ENCODE measurements at regions not wholly inside any gene's neighbourhood (a gene's known extent, or its start where the extent isn't known, plus 50 kb on each side); places are given as distances from the start of the nearest gene placed in this dataset.
"Not testable (repeated sequence)": the region's sequence is repeated elsewhere in the genome, so short reads cannot be mapped to it uniquely, and the experiment has no call there.

GRCh38 chr16:51526621-51527020 is 375.6 kb upstream of the SALL1 start:
- no peak for DNase-seq (ENCODE audit: low spot score)
- H3K9me3 ChIP-seq, result peaks cover 0 to 8% of the 10 kb centered on the region in 2 donors
- no peaks in the 10 kb centered on the region for H3K36me3 ChIP-seq
- no peaks in the 10 kb centered on the region for H3K27me3 ChIP-seq
- no peak for TF ChIP-seq CTCF (IDR thresholded peaks at IDR 0.05)
- H3K27ac ChIP-seq, result no peak overlapping the region
- H3K4me1 ChIP-seq, result no peaks in the 10 kb centered on the region
- H3K4me3 ChIP-seq, result no peak overlapping the region

- Histone ChIP-seq H3K4me3 (no peak overlapping the region), H3K9me3 (peaks cover 0 to 8% of the 10 kb centered on the region in 2 donors), H3K4me1 (no peaks in the 10 kb centered on the region), H3K27ac (no peak overlapping the region), H3K27me3 (no peaks in the 10 kb centered on the region), H3K36me3 (no peaks in the 10 kb centered on the region)
- TF ChIP-seq CTCF (IDR thresholded peaks at IDR 0.05), result no peak
- DNase-seq (ENCODE audit: low spot score), result no peak
These were observed 373.7 kb upstream of the SALL1 start for GRCh38 chr16:51524555-51525373.

- Histone ChIP-seq H3K36me3 (no peaks in the 10 kb centered on the region), H3K27me3 (no peaks in the 10 kb centered on the region), H3K4me1 (no peaks in the 10 kb centered on the region), H3K4me3 (no peak overlapping the region), H3K9me3 (peaks cover 0 to 11% of the 10 kb centered on the region in 2 donors), H3K27ac (no peak overlapping the region)
- no peak for TF ChIP-seq CTCF (IDR thresholded peaks at IDR 0.05)
- DNase-seq (ENCODE audit: low spot score), result no peak
These were observed 373.0 kb upstream of the SALL1 start for GRCh38 chr16:51524070-51524469.

- no peak for TF ChIP-seq CTCF (IDR thresholded peaks at IDR 0.05)
- no peaks in the 10 kb centered on the region for H3K4me1 ChIP-seq
- H3K27me3 ChIP-seq, result no peaks in the 10 kb centered on the region
- H3K4me3 ChIP-seq, result no peak overlapping the region
- DNase-seq (ENCODE audit: low spot score), result no peak
- peaks cover 0 to 11% of the 10 kb centered on the region in 2 donors for H3K9me3 ChIP-seq
- no peak overlapping the region for H3K27ac ChIP-seq
- no peaks in the 10 kb centered on the region for H3K36me3 ChIP-seq
These were observed 372.3 kb upstream of the SALL1 start for GRCh38 chr16:51523400-51523799.

GRCh38 chr16:51522902-51523301 is 371.8 kb upstream of the SALL1 start:
- no peak overlapping the region for H3K27ac ChIP-seq
- peaks cover 0 to 11% of the 10 kb centered on the region in 2 donors for H3K9me3 ChIP-seq
- H3K4me1 ChIP-seq, result no peaks in the 10 kb centered on the region
- TF ChIP-seq CTCF (IDR thresholded peaks at IDR 0.05), result no peak
- no peak for DNase-seq (ENCODE audit: low spot score)
- H3K27me3 ChIP-seq, result no peaks in the 10 kb centered on the region
- H3K36me3 ChIP-seq, result no peaks in the 10 kb centered on the region
- no peak overlapping the region for H3K4me3 ChIP-seq

GRCh38 chr16:51516960-51517359 is 365.9 kb upstream of the SALL1 start:
- H3K9me3 ChIP-seq; H3K4me1 ChIP-seq; H3K4me3 ChIP-seq; H3K36me3 ChIP-seq; H3K27me3 ChIP-seq; DNase-seq (ENCODE audit: low spot score); H3K27ac ChIP-seq: not testable (repeated sequence)
